ENCODE measurements at regions not wholly inside any gene's neighbourhood (a gene's known extent, or its start where the extent isn't known, plus 50 kb on each side); places are given as distances from the start of the nearest gene placed in this dataset.

DNA sequence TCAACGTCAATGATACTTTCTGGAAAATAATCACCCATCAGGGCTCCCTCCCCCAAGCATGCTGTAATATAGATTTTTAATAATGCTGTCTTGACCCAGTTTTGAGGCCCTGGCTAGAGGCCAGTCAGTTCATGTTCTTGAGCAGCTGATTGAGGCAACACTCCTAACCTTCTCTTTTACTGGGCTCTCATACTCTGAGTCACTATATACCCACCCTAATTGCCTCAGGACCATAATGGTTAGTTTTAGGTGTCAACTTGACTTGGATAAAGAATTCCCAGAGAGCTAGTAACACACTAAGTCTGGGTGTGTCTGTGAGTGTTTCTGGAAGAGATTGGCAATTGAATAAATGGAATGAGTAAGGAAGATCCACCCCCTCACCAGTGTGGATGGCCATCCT, 527.0 kb upstream of the ATP2B1 start:
- no peak for DNase-seq (ENCODE audit: low read depth)
- no peak overlapping the region for H3K4me3 ChIP-seq (ENCODE audit: low read depth, low read length)
- TF ChIP-seq, protein P1, sequence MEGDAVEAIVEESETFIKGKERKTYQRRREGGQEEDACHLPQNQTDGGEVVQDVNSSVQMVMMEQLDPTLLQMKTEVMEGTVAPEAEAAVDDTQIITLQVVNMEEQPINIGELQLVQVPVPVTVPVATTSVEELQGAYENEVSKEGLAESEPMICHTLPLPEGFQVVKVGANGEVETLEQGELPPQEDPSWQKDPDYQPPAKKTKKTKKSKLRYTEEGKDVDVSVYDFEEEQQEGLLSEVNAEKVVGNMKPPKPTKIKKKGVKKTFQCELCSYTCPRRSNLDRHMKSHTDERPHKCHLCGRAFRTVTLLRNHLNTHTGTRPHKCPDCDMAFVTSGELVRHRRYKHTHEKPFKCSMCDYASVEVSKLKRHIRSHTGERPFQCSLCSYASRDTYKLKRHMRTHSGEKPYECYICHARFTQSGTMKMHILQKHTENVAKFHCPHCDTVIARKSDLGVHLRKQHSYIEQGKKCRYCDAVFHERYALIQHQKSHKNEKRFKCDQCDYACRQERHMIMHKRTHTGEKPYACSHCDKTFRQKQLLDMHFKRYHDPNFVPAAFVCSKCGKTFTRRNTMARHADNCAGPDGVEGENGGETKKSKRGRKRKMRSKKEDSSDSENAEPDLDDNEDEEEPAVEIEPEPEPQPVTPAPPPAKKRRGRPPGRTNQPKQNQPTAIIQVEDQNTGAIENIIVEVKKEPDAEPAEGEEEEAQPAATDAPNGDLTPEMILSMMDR (IDR thresholded peaks at IDR 0.05; ENCODE audit: control insufficient read depth, extremely low read depth, insufficient read depth), result no peak

DNA sequence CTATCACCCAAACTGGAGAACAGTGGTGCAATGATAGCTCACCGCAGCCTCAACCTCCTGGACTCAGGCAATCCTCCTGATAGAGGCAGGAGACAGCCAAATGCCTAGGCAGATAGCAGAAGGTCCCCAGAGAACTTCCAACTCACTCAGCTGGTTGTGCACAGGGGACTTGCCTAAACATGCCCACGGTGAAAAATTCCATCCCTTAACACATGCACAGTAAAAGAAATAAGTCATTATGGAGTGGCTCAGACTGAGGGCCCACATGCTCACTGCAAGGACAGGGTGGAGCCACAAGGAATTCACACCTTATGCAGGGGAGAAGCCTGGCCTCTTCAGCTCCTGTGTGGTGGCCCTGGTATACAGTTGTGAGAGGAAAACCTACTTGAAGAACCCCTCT, 525.8 kb upstream of the ATP2B1 start:
- TF ChIP-seq, protein P1 (IDR thresholded peaks at IDR 0.05; ENCODE audit: control insufficient read depth, extremely low read depth, insufficient read depth), result no peak
- DNase-seq (ENCODE audit: low read depth), result no peak
- H3K4me3 ChIP-seq (ENCODE audit: low read depth, low read length), result no peak overlapping the region

DNA sequence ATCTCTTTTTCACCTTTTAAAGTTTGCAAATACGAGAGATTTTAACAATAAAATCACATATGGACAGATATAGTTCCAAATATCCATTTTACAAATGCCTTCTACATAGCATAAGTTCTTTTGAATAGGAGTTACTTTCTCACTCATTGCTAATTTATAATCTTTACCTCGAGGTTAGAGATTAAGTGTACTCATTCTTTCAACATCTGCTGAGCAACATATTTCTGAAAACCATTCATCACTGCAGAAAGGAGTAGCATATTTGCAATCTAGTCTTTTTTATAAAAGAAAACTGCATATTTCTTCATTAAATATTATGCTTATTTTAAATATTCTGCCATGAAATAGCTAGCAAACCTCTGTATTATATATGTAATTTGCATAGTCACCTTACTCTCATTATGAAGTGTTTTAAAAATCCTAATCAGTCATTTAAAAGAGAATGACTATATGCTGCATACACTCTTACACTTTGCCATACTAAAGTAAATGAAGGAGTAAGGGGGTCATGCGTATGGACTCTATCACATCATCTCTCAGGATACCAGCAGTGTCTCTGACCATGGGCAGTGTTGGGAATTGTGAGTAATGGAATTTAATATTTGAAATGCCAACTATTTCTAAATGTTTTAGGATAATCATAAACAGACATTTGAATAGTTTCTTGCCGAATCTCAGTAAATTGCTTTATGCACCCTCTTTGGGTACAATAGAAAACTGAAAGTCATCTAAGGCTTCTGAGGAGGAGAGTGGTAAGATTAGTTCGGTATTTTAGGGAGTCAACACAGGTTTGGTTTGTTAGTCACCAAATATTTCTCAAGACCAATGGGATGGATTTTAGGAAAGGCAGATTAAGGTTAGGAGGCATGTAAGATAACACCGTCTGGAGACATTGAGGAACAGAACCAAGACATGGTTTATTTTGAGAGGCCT, 524.8 kb upstream of the ATP2B1 start:
- TF ChIP-seq, protein P1 (IDR thresholded peaks at IDR 0.05; ENCODE audit: control insufficient read depth, extremely low read depth, insufficient read depth), result no peak
- H3K4me3 ChIP-seq (ENCODE audit: low read depth, low read length), result no peak overlapping the region
- DNase-seq (ENCODE audit: low read depth), result no peak

DNA sequence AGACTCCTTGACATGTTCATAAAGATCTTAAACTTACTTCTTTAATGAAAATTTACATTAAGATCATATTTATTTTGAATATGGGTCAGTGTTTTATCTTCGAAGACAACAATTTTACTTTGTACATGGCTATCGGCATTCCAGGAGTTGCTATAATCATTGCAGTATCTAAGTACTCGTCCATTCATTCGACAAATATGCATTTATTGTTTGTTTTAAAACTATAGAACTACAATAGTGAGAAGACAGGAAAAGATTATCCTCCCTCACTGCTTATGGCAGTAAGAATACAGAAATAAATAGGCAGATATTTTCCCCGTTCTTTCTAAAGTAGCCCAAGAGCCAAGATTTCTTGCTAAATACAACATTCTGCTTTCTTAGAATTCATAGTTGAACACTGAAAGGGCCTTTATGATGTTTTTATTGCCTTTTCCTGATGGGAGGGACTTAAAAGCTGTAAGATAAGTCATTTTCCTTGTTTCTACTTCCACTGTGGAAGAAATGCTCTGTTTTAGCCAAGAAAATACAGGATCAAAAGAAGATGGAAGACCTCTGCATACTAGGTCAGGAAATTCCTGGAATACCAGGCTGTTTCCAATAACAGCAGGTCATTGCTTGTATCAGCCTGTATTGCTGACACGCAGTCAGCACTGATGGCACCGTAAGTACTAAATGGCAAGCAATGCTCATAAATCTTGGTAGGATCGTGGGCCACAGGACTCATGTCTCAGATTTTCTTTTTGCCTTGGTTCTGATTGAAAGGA, 521.0 kb upstream of the ATP2B1 start:
- DNase-seq (ENCODE audit: low read depth), result no peak
- TF ChIP-seq, protein P1 (IDR thresholded peaks at IDR 0.05; ENCODE audit: control insufficient read depth, extremely low read depth, insufficient read depth), result no peak
- no peak overlapping the region for H3K4me3 ChIP-seq (ENCODE audit: low read depth, low read length)

DNA sequence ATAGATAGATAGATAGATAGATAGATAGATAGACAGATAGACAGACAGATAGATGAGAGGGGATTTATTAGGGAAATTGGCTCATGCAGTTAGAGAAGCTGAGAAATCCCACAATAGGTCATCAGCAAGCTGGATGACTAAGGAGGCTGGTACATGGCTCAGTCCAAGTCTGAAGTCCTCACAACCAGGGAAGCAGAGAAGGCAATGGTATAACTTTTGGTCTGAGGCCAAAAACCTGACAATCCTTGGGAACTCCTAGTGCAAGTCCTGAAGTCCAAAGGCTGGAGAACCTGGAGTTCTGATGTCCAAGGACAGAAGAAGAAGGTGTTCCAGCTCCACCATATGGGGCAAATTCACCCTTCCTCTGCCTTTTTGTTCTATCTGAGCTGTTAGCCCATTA, 517.6 kb upstream of the ATP2B1 start:
- H3K4me3 ChIP-seq (ENCODE audit: low read depth, low read length), result no peak overlapping the region
- TF ChIP-seq, protein P1 (IDR thresholded peaks at IDR 0.05; ENCODE audit: control insufficient read depth, extremely low read depth, insufficient read depth), result no peak
- no peak for DNase-seq (ENCODE audit: low read depth)

DNA sequence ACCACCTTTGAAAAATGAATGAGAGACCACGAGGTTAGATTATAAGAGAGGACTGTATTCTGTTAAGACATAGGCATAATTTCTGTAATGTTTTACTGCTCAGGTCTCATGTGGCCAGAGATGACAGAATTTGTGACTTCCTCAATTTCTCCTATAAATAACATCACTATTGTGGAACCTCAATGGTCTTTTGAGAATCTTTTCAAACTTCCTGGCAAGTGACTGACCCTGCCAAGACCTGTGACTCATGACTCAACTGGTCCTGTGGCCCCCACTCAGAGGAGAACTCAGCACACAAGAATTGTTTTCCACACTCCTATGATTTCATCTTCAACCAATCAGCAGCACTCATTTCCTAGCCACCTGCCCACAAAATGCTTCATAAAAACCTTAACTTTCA, 508.2 kb upstream of the ATP2B1 start:
- DNase-seq (ENCODE audit: low read depth), result no peak
- no peak overlapping the region for H3K4me3 ChIP-seq (ENCODE audit: low read depth, low read length)
- TF ChIP-seq, protein P1 (IDR thresholded peaks at IDR 0.05; ENCODE audit: control insufficient read depth, extremely low read depth, insufficient read depth), result no peak

All from LNCaP clone FGC (cell line).